ENCODE measurements at regions not wholly inside any gene's neighbourhood (a gene's known extent, or its start where the extent isn't known, plus 50 kb on each side); places are given as distances from the start of the nearest gene placed in this dataset.

GRCh38 chr12:25744313-25744712 is 191.2 kb upstream of the LMNTD1 start:
- TF ChIP-seq, protein P1, sequence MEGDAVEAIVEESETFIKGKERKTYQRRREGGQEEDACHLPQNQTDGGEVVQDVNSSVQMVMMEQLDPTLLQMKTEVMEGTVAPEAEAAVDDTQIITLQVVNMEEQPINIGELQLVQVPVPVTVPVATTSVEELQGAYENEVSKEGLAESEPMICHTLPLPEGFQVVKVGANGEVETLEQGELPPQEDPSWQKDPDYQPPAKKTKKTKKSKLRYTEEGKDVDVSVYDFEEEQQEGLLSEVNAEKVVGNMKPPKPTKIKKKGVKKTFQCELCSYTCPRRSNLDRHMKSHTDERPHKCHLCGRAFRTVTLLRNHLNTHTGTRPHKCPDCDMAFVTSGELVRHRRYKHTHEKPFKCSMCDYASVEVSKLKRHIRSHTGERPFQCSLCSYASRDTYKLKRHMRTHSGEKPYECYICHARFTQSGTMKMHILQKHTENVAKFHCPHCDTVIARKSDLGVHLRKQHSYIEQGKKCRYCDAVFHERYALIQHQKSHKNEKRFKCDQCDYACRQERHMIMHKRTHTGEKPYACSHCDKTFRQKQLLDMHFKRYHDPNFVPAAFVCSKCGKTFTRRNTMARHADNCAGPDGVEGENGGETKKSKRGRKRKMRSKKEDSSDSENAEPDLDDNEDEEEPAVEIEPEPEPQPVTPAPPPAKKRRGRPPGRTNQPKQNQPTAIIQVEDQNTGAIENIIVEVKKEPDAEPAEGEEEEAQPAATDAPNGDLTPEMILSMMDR (conservative IDR thresholded peaks at IDR 0.05), result no peak
- no peak for TF ChIP-seq ZFX (IDR thresholded peaks at IDR 0.05)

Measured in C4-2B (cell line).